RWPE1 (cell line): ENCODE measurements at regions not wholly inside any gene's neighbourhood (a gene's known extent, or its start where the extent isn't known, plus 50 kb on each side); places are given as distances from the start of the nearest gene placed in this dataset.

Experiments used
- CTCF ChIA-PET: fragments of 350-600 bp; sonication (Branson Sonifier 250); formaldehyde crosslinking; extraction: SDS; loops from one replicate; lab custom pipeline; 2021; lab: Yijun Ruan, JAX
- POLR2A ChIA-PET: fragments of 400-600 bp; formaldehyde crosslinking; extraction: SDS; loops from one replicate; lab custom pipeline; 2020; ENCODE audit warnings: antibody characterized with exemption; ENCODE audit not compliant: low non-redundant PET; lab: Yijun Ruan, JAX
- DNase-seq: peaks from one replicate; pipeline ENCODE4 v3.0.0; 2012; ENCODE audit warnings: low spot score
- H3K27ac ChIP-seq: fragments of 450-650 bp; 2 replicates; pipeline ENCODE4 v1.5.1; 2017
- CTCF ChIP-seq: fragments of 450-650 bp; conservative IDR thresholded peaks from 2 replicates; pipeline ENCODE4 v1.5.1; 2017; ENCODE audit warnings: low read depth, mild to moderate bottlenecking

- CTCF ChIA-PET: no interaction called here
- DNase-seq: no peak
- POLR2A ChIA-PET: no interaction called here
- no peak for TF ChIP-seq CTCF
- H3K27ac ChIP-seq: no peak overlapping the region
Observed at GRCh38 chr3:174620855-174621472, 238.2 kb upstream of the NAALADL2 start.

- ChIA-PET POLR2A (no interaction called here), CTCF (no interaction called here)
- DNase-seq: no peak
- no peak overlapping the region for H3K27ac ChIP-seq
- no peak for TF ChIP-seq CTCF
Observed at GRCh38 chr3:174633342-174633741, 225.8 kb upstream of the NAALADL2 start.

GRCh38 chr3:174636451-174636850 lies 222.7 kb upstream of the NAALADL2 start:
- POLR2A ChIA-PET: no interaction called here
- H3K27ac ChIP-seq: no peak overlapping the region
- TF ChIP-seq CTCF: no peak
- CTCF ChIA-PET: no interaction called here
- DNase-seq: no peak

- ChIA-PET POLR2A (no interaction called here), CTCF (no interaction called here)
- no peak for DNase-seq
- no peak for TF ChIP-seq CTCF
- no peak overlapping the region for H3K27ac ChIP-seq
Observed at GRCh38 chr3:174639406-174639805, 219.7 kb upstream of the NAALADL2 start.

- no peak for DNase-seq
- no peak for TF ChIP-seq CTCF
- no peak overlapping the region for H3K27ac ChIP-seq
- ChIA-PET POLR2A (no interaction called here), CTCF (no interaction called here)
Observed at GRCh38 chr3:174639970-174640369, 219.2 kb upstream of the NAALADL2 start.

- CTCF ChIA-PET: no interaction called here
- POLR2A ChIA-PET: no interaction called here
- H3K27ac ChIP-seq: no peak overlapping the region
- TF ChIP-seq CTCF: no peak
- no peak for DNase-seq
Observed at GRCh38 chr3:174640932-174641331, 218.2 kb upstream of the NAALADL2 start.
